H1 (cell line): ENCODE measurements at regions not wholly inside any gene's neighbourhood (a gene's known extent, or its start where the extent isn't known, plus 50 kb on each side); places are given as distances from the start of the nearest gene placed in this dataset.

Experiments
- EGR1 ChIP-seq: IDR thresholded peaks from 2 replicates; pipeline ENCODE4 v1.6.1; 2011; ENCODE audit warnings: low read depth, low read length, borderline replicate concordance
- POLR2AphosphoS5 ChIP-seq: IDR thresholded peaks from 2 replicates; pipeline ENCODE4 v1.6.1; 2011; ENCODE audit warnings: low read depth, low read length
- RNF2 ChIP-seq: fragments of 200-900, 300-1000 bp; sonication (generic); IDR thresholded peaks from 2 replicates; pipeline ENCODE4 v1.7.1; 2016; ENCODE audit warnings: borderline replicate concordance, low read depth, mild to moderate bottlenecking, antibody characterized with exemption, low read length; ENCODE audit not compliant: poor library complexity, severe bottlenecking; ENCODE audit errors: missing control alignments
- TF ChIP-seq, protein P1 (sequence below): IDR thresholded peaks from 2 replicates; pipeline ENCODE4 v1.6.1; 2011; ENCODE audit warnings: low read length, improper control_type of control experiment

DNA sequence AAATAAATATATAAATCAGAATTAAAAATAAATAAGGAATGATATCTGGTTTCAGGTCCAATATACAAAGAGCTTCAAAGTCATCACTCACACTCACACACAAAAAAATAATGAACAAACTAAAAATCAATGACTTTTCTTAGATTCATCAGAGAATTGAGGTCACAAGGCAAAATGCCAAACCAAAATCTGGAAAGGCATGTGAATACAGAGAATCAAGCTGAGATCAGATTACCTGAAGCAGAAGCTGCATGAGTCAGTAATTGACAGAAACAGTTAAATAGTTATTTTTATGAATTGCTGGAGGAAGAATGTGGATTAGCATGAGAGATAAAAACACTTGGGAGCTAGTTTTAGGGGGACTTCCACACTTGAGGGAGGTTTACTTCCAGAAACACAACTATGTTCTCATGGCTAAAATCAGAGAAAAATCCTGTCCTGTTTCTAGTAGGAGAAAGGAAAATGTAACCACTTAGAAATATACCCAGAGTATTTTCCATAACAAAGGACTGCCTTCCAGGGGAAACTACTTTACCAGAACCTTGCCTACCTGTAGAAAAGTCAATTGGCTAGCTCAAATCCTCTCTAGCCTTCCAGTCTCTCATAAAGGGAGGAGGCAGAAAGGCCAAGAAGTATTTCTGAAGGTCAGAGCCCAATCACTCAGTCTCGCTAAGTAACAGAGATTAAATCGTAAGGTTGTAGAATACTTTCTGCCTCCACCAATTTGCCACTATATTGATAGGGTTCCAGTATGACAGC lies 536.6 kb upstream of the NR5A2 start (continued):
- TF ChIP-seq EGR1 (no peak), RNF2 (no peak), POLR2AphosphoS5 (no peak)
- TF ChIP-seq, protein P1, sequence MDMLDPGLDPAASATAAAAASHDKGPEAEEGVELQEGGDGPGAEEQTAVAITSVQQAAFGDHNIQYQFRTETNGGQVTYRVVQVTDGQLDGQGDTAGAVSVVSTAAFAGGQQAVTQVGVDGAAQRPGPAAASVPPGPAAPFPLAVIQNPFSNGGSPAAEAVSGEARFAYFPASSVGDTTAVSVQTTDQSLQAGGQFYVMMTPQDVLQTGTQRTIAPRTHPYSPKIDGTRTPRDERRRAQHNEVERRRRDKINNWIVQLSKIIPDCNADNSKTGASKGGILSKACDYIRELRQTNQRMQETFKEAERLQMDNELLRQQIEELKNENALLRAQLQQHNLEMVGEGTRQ = no peak
